22Rv1 (cell line): ENCODE measurements at regions not wholly inside any gene's neighbourhood (a gene's known extent, or its start where the extent isn't known, plus 50 kb on each side); places are given as distances from the start of the nearest gene placed in this dataset.
"Not testable (repeated sequence)": the region's sequence is repeated elsewhere in the genome, so short reads cannot be mapped to it uniquely, and the experiment has no call there.

Experiments used
- H3K27ac ChIP-seq: fragments of 450-650 bp; 2 replicates; pipeline ENCODE4 v1.5.1; 2017
- ZFX ChIP-seq: fragments of 450-650 bp; IDR thresholded peaks from 2 replicates; pipeline ENCODE4 v1.6.1; 2017; ENCODE audit warnings: antibody characterized with exemption, borderline replicate concordance
- TF ChIP-seq, protein P1 (sequence below): fragments of 450-650 bp; IDR thresholded peaks from 2 replicates; pipeline ENCODE4 v1.5.1; 2017; ENCODE audit warnings: mild to moderate bottlenecking

DNA sequence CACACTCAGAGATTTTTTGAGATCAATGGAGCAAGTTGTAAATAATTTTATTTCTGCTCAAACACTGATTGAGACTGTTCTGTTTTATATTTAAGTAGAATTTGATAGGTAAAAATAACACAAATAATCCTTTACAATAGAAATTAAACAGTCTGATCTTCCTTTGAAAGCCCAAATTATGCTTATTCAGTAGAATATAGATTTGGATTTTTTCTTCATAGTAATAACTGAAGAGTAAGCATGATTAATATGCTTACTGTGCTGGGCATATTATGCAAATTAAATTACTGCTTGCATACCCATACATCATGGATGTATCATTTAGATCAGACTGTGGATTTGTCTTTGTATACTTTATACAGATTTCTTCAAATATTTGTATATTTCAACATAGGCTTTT is 121.4 kb downstream of the LEPR start:
- TF ChIP-seq ZFX, result no peak
- TF ChIP-seq, protein P1, sequence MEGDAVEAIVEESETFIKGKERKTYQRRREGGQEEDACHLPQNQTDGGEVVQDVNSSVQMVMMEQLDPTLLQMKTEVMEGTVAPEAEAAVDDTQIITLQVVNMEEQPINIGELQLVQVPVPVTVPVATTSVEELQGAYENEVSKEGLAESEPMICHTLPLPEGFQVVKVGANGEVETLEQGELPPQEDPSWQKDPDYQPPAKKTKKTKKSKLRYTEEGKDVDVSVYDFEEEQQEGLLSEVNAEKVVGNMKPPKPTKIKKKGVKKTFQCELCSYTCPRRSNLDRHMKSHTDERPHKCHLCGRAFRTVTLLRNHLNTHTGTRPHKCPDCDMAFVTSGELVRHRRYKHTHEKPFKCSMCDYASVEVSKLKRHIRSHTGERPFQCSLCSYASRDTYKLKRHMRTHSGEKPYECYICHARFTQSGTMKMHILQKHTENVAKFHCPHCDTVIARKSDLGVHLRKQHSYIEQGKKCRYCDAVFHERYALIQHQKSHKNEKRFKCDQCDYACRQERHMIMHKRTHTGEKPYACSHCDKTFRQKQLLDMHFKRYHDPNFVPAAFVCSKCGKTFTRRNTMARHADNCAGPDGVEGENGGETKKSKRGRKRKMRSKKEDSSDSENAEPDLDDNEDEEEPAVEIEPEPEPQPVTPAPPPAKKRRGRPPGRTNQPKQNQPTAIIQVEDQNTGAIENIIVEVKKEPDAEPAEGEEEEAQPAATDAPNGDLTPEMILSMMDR, result no peak
- H3K27ac ChIP-seq, result no peak overlapping the region

DNA sequence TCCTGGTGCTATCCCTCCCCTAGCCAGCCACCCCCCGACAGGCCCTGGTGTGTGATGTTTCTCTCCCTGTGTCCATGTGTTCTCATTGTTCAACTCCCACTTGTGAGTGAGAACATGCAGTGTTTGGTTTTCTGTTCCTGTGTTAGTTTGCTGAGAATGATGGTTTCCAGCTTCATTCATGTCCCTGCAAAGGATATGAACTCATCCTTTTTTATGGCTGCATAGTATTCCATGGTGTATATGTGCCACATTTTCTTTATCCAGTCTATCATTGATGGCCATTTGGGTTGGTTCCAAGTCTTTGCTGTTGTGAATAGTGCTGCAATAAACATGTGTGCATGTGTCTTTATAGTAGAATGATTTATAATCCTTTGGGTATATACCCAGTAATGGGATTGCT is 122.1 kb downstream of the LEPR start:
- H3K27ac ChIP-seq, result not testable (repeated sequence)

DNA sequence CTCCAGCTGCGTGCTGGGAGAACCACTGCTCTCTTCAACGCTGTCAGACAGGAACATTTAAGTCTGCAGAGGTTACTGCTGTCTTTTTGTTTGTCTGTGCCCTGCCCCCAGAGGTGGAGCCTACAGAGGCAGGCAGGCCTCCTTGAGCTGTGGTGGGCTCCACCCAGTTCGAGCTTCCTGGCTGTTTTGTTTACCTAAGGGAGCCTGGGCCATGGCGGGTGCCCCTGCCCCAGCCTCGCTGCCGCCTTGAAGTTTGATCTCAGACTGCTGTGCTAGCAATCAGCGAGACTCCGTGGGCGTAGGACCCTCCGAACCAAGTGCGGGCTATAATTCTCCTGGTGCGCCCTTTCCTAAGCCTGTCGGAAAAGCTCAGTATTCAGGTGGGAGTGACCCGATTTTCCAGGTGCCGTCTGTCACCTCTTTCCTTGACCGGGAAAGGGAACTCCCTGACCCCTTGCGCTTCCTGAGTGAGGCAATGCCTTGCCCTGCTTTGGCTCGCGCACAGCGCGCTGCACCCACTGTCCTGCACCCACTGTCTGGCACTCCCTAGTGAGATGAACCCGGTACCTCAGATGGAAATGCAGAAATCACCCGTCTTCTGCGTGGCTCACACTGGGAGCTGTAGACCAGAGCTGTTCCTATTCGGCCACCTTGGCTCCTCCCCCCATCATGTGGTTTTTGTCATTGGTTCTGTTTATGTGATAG is 130.0 kb downstream of the LEPR start:
- not testable (repeated sequence) for H3K27ac ChIP-seq

- not testable (repeated sequence) for H3K27ac ChIP-seq
These were observed 132.0 kb downstream of the LEPR start for GRCh38 chr1:65552484-65552883.

DNA sequence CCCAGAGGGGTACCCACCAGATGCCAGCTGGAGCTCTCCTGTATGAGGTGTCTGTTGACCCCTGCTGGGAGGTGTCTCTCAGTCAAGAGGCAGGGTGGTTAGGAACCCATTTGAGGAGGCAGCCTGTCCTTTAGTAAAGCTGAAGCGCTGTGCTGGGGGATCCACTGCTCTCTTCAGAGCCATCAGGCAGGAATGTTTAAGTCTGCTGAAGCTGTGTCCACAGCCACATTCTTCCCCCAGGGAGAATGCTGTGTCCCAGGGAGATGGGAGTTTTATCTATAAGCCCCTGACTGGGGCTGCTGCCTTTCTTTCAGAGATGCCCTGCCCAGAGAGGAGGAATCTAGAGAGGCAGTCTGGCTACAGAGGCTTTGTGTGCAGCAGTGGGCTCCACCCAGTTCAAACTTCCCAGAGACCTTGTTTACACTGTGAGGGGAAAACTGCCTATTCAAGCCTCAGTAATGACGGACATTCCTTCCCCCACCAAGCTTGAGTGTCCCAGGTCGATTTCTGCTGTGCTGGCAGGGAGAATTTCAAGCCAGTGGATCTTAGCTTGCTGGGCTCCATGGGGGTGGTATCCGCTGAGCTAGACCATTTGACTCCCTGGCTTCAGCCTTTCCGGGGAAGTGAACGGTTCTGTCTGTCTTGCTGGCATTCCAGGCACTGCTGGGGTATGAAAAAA is 133.8 kb downstream of the LEPR start:
- not testable (repeated sequence) for H3K27ac ChIP-seq

DNA sequence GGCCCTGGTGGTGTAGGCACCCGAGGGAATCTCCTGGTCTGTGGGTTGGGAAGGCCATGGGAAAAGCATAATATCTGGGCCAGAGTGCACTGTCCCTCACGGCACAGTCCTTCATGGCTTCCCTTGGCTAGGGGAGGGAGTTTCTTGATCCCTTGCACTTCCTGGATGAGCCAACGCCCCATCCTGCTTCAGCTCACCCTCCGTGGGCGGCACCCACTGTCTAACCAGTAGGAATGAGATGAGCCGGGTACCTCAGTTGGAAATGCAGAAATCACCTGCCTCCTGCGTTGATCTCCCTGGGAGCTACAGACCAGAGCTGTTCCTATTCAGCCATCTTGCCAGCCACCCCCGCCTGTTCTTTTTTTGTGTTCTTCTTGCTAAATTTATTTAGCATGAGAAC is 134.4 kb downstream of the LEPR start:
- H3K27ac ChIP-seq, result no peak overlapping the region
- no peak for TF ChIP-seq ZFX
- TF ChIP-seq, protein P1, result no peak

- no peak for TF ChIP-seq ZFX
- H3K27ac ChIP-seq, result no peak overlapping the region
These were observed 137.7 kb downstream of the LEPR start for GRCh38 chr1:65558215-65558614.

- TF ChIP-seq, protein P1, result no peak
- TF ChIP-seq ZFX, result no peak
- H3K27ac ChIP-seq, result no peak overlapping the region
These were observed 144.0 kb downstream of the LEPR start for GRCh38 chr1:65564493-65564892.

- TF ChIP-seq, protein P1, result no peak
- TF ChIP-seq ZFX, result no peak
- no peak overlapping the region for H3K27ac ChIP-seq
These were observed 147.8 kb downstream of the LEPR start for GRCh38 chr1:65568285-65568684.

- TF ChIP-seq, protein P1, result no peak
- no peak for TF ChIP-seq ZFX
- H3K27ac ChIP-seq, result no peak overlapping the region
These were observed 152.4 kb downstream of the LEPR start for GRCh38 chr1:65572701-65573421.
